Right atrium auricular region (tissue), 2 donors: ENCODE measurements at regions not wholly inside any gene's neighbourhood (a gene's known extent, or its start where the extent isn't known, plus 50 kb on each side); places are given as distances from the start of the nearest gene placed in this dataset.

Experiments
- DNase-seq: peaks from one replicate; pipeline ENCODE4 v3.0.0-alpha.2; 2019; ENCODE audit warnings: low spot score
- H3K27ac ChIP-seq, 2 donors: fragments of 200-600 bp; sonication (generic); 1 replicate in 1 of 2; 2 replicates in 1 of 2; pipeline ENCODE4 v1.5.1; 2016 to 2019
- H3K27me3 ChIP-seq, 2 donors: fragments of 200-600 bp; sonication (generic); one replicate each; pipeline versions ENCODE4 v1.5.1 to v1.6.0; 2017 to 2019
- H3K36me3 ChIP-seq: fragments of 200-600 bp; sonication (generic); one replicate; pipeline ENCODE4 v1.5.1; 2016
- H3K4me1 ChIP-seq, 2 donors: fragments of 200-600 bp; sonication (generic); one replicate each; pipeline versions ENCODE4 v1.5.1 to v1.6.0; 2017 to 2019
- H3K4me3 ChIP-seq, 2 donors: fragments of 200-600 bp; sonication (generic); 1 replicate in 1 of 2; 2 replicates in 1 of 2; pipeline ENCODE4 v1.5.1; 2017 to 2019; ENCODE audit warnings: mild to moderate bottlenecking in 1 of 2, moderate library complexity in 1 of 2
- H3K9me3 ChIP-seq, 2 donors: fragments of 200-600 bp; sonication (generic); one replicate each; pipeline ENCODE4 v1.5.1; 2019
- CTCF ChIP-seq, 2 donors: fragments of 200-600 bp; sonication (generic); IDR thresholded peaks; one replicate each; pipeline ENCODE4 v1.5.1; 2019; ENCODE audit warnings: antibody characterized with exemption in 2 of 2

- H3K4me1 ChIP-seq = no peaks in the 10 kb centered on the region
- H3K36me3 ChIP-seq = no peaks in the 10 kb centered on the region
- DNase-seq = no peak
- TF ChIP-seq CTCF (IDR thresholded peaks at IDR 0.05) = no peak
- H3K9me3 ChIP-seq = peaks cover 0 to 14% of the 10 kb centered on the region in 2 donors
- H3K4me3 ChIP-seq = no peak overlapping the region
- no peak overlapping the region for H3K27ac ChIP-seq
- H3K27me3 ChIP-seq = no peaks in the 10 kb centered on the region
Measured at GRCh38 chrX:112521676-112522075, 158.1 kb downstream of the LHFPL1 start.

GRCh38 chrX:112520124-112520523 is 159.6 kb downstream of the LHFPL1 start:
- Histone ChIP-seq H3K4me1 (no peaks in the 10 kb centered on the region), H3K9me3 (peaks cover 0 to 20% of the 10 kb centered on the region in 2 donors), H3K4me3 (no peak overlapping the region), H3K27ac (no peak overlapping the region), H3K27me3 (no peaks in the 10 kb centered on the region), H3K36me3 (no peaks in the 10 kb centered on the region)
- TF ChIP-seq CTCF (IDR thresholded peaks at IDR 0.05) = no peak
- no peak for DNase-seq

GRCh38 chrX:112513154-112513553 is 166.6 kb downstream of the LHFPL1 start:
- TF ChIP-seq CTCF (IDR thresholded peaks at IDR 0.05) = no peak
- Histone ChIP-seq H3K4me3 (no peak overlapping the region), H3K36me3 (no peaks in the 10 kb centered on the region), H3K4me1 (no peaks in the 10 kb centered on the region), H3K9me3 (peaks cover 4 to 29% of the 10 kb centered on the region in 2 donors), H3K27ac (no peak overlapping the region), H3K27me3 (no peaks in the 10 kb centered on the region)
- no peak for DNase-seq

GRCh38 chrX:112512509-112512908 is 167.2 kb downstream of the LHFPL1 start:
- H3K4me1 ChIP-seq = no peaks in the 10 kb centered on the region
- no peak for TF ChIP-seq CTCF (IDR thresholded peaks at IDR 0.05)
- H3K9me3 ChIP-seq = peaks cover 4 to 32% of the 10 kb centered on the region in 2 donors
- no peaks in the 10 kb centered on the region for H3K27me3 ChIP-seq
- H3K4me3 ChIP-seq = no peak overlapping the region
- DNase-seq = no peak
- no peak overlapping the region for H3K27ac ChIP-seq
- no peaks in the 10 kb centered on the region for H3K36me3 ChIP-seq

GRCh38 chrX:112510629-112511028 is 169.1 kb downstream of the LHFPL1 start:
- Histone ChIP-seq H3K27me3 (no peaks in the 10 kb centered on the region), H3K4me1 (no peaks in the 10 kb centered on the region), H3K9me3 (peaks cover 4 to 25% of the 10 kb centered on the region in 2 donors), H3K36me3 (no peaks in the 10 kb centered on the region), H3K27ac (no peak overlapping the region), H3K4me3 (no peak overlapping the region)
- DNase-seq = no peak
- no peak for TF ChIP-seq CTCF (IDR thresholded peaks at IDR 0.05)

- Histone ChIP-seq H3K4me3 (no peak overlapping the region), H3K27me3 (no peaks in the 10 kb centered on the region), H3K4me1 (no peaks in the 10 kb centered on the region), H3K9me3 (peaks cover 3 to 5% of the 10 kb centered on the region in 2 donors), H3K36me3 (no peaks in the 10 kb centered on the region), H3K27ac (no peak overlapping the region)
- no peak for DNase-seq
- TF ChIP-seq CTCF (IDR thresholded peaks at IDR 0.05) = no peak
Measured at GRCh38 chrX:112477653-112478052, 202.1 kb downstream of the LHFPL1 start.
